H1 (cell line): ENCODE measurements at regions not wholly inside any gene's neighbourhood (a gene's known extent, or its start where the extent isn't known, plus 50 kb on each side); places are given as distances from the start of the nearest gene placed in this dataset.

Experiments
- CTCF ChIA-PET: fragments of 300-600 bp; sonication (Branson Sonifier 250); formaldehyde crosslinking; loops from one replicate; lab custom pipeline; 2021; ENCODE audit not compliant: partially characterized antibody; lab: Charles Lee
- POLR2A ChIA-PET: fragments of 300-600 bp; sonication (Branson Sonifier 250); formaldehyde crosslinking; loops from one replicate; lab custom pipeline; 2021; ENCODE audit warnings: inconsistent platforms; ENCODE audit not compliant: partially characterized antibody; lab: Charles Lee
- DNase-seq, 2 experiments: peaks; one replicate each; pipeline versions ENCODE4 v3.0.0 to v3.0.0-alpha.2; 2010 to 2022; ENCODE audit warnings: low spot score in 2 of 2, low read depth in 1 of 2, mixed read lengths in 1 of 2
- FAIRE-seq: peaks from 2 replicates; lab custom pipeline; 2011; peaks lifted over from hg19 to GRCh38; lab: Jason Lieb, UNC
- H2AFZ ChIP-seq: 2 replicates; pipeline ENCODE4 v1.8.1; 2012; ENCODE audit warnings: low read length, inconsistent platforms
- H2AK5ac ChIP-seq: 2 replicates; pipeline ENCODE4 v1.6.1; 2013; ENCODE audit warnings: low read depth, low read length
- H2BK120ac ChIP-seq: replicated peaks from 2 replicates; pipeline ENCODE3; 2013; ENCODE audit warnings: low read depth, low read length, inconsistent platforms
- H2BK12ac ChIP-seq: 2 replicates; pipeline ENCODE4 v1.6.1; 2013; ENCODE audit warnings: low read depth, low read length
- H2BK15ac ChIP-seq: 2 replicates; pipeline ENCODE4 v1.6.1; 2013; ENCODE audit warnings: low read length
- H2BK20ac ChIP-seq: 2 replicates; pipeline ENCODE4 v1.6.1; 2013; ENCODE audit warnings: low read length
- H2BK5ac ChIP-seq: 2 replicates; pipeline ENCODE4 v1.6.1; 2013; ENCODE audit warnings: low read depth, low read length
- H3K14ac ChIP-seq: 2 replicates; pipeline ENCODE4 v1.6.1; 2013; ENCODE audit warnings: inconsistent platforms; ENCODE audit not compliant: insufficient read length
- H3K18ac ChIP-seq: 2 replicates; pipeline ENCODE4 v1.6.1; 2013; ENCODE audit warnings: low read length; ENCODE audit errors: extremely low read depth
- H3K23ac ChIP-seq: 2 replicates; pipeline ENCODE4 v1.6.1; 2013; ENCODE audit warnings: inconsistent platforms; ENCODE audit not compliant: insufficient read length
- H3K23me2 ChIP-seq: 2 replicates; pipeline ENCODE4 v1.6.1; 2013; ENCODE audit warnings: low read depth, low read length
- H3K27ac ChIP-seq: 2 replicates; pipeline ENCODE4 v1.6.1; 2011; ENCODE audit warnings: low read depth, low read length, inconsistent platforms
- H3K27me3 ChIP-seq, 4 experiments: replicated peaks in 1 of 4; 1 replicate in 1 of 4; 2 replicates in 3 of 4; pipeline versions ENCODE4 v1.6.1 to v1.8.1; 2011 to 2013; ENCODE audit warnings: low read length in 3 of 4, mild to moderate bottlenecking in 3 of 4, inconsistent platforms in 2 of 4, mixed read lengths in 2 of 4, moderate library complexity in 1 of 4; ENCODE audit not compliant: control insufficient read depth in 3 of 4, insufficient read depth in 3 of 4; ENCODE audit errors: extremely low read depth in 1 of 4
- H3K36me3 ChIP-seq, 4 experiments: 2 replicates each; pipeline versions ENCODE4 v1.6.1 to v1.8.1; 2011 to 2013; ENCODE audit warnings: mild to moderate bottlenecking in 4 of 4, low read length in 3 of 4, moderate library complexity in 2 of 4, control low read depth in 1 of 4, inconsistent platforms in 1 of 4; ENCODE audit not compliant: insufficient read depth in 4 of 4, control insufficient read depth in 2 of 4
- H3K4ac ChIP-seq: replicated peaks from 2 replicates; pipeline ENCODE3; 2013; ENCODE audit warnings: low read length, low read depth, mixed read lengths, inconsistent platforms; ENCODE audit not compliant: insufficient read length
- H3K4me1 ChIP-seq, 4 experiments: replicated peaks in 1 of 4; 1 replicate in 1 of 4; 2 replicates in 3 of 4; pipeline versions ENCODE4 v1.6.1 to v1.8.1; 2011 to 2013; ENCODE audit warnings: low read length in 3 of 4, inconsistent platforms in 2 of 4, mixed read lengths in 1 of 4; ENCODE audit not compliant: insufficient read depth in 4 of 4, control insufficient read depth in 3 of 4
- H3K4me2 ChIP-seq, 2 experiments: 2 replicates each; pipeline versions ENCODE4 v1.6.1 to v1.8.1; 2011 to 2013; ENCODE audit warnings: low read depth in 2 of 2, low read length in 2 of 2, control low read depth in 1 of 2, inconsistent platforms in 1 of 2, mild to moderate bottlenecking in 1 of 2; ENCODE audit not compliant: insufficient read depth in 1 of 2
- H3K4me3 ChIP-seq, 4 experiments: fragments of 200-600, 300-600 bp in 1 of 4; sonication (generic), shearing (Covaris generic), sonication (Bioruptor Twin) in 1 of 4; 2 replicates each; pipeline versions ENCODE4 v1.5.1 to v1.8.1; 2011 to 2016; ENCODE audit warnings: low read length in 4 of 4, low read depth in 3 of 4, control low read depth in 2 of 4, inconsistent platforms in 2 of 4, mild to moderate bottlenecking in 2 of 4, mixed read lengths in 1 of 4, moderate library complexity in 1 of 4; ENCODE audit not compliant: insufficient read depth in 2 of 4; ENCODE audit errors: extremely low read depth in 1 of 4
- H3K56ac ChIP-seq: replicated peaks from 2 replicates; pipeline ENCODE3; 2013; ENCODE audit warnings: low read depth, mild to moderate bottlenecking, mixed read lengths, low read length, inconsistent platforms; ENCODE audit not compliant: insufficient read length
- H3K79me1 ChIP-seq: 2 replicates; pipeline ENCODE4 v1.6.1; 2013; ENCODE audit warnings: low read depth, low read length, control low read depth
- H3K79me2 ChIP-seq, 2 experiments: 2 replicates each; pipeline versions ENCODE4 v1.6.1 to v1.8.1; 2012 to 2013; ENCODE audit warnings: low read length in 2 of 2, mild to moderate bottlenecking in 2 of 2, inconsistent platforms in 1 of 2; ENCODE audit not compliant: insufficient read depth in 2 of 2, control insufficient read depth in 1 of 2
- H3K9ac ChIP-seq, 4 experiments: replicated peaks in 1 of 4; 1 replicate in 1 of 4; 2 replicates in 3 of 4; pipeline versions ENCODE4 v1.6.1 to v1.8.1; 2011 to 2013; ENCODE audit warnings: low read depth in 3 of 4, low read length in 3 of 4, control low read depth in 2 of 4, mild to moderate bottlenecking in 2 of 4, moderate library complexity in 2 of 4, inconsistent platforms in 1 of 4; ENCODE audit errors: extremely low read depth in 1 of 4
- H3K9me3 ChIP-seq, 2 experiments: 2 replicates each; pipeline versions ENCODE4 v1.6.1 to v1.8.1; 2012 to 2013; ENCODE audit warnings: mild to moderate bottlenecking in 2 of 2, moderate library complexity in 2 of 2, control low read depth in 1 of 2, inconsistent platforms in 1 of 2, low read depth in 1 of 2, low read length in 1 of 2, mixed read lengths in 1 of 2; ENCODE audit not compliant: insufficient read depth in 2 of 2
- H4K20me1 ChIP-seq, 2 experiments: replicated peaks in 1 of 2; 2 replicates each; pipeline versions ENCODE3 to v1.8.1; 2011 to 2013; ENCODE audit warnings: inconsistent platforms in 2 of 2, low read length in 2 of 2, mild to moderate bottlenecking in 1 of 2; ENCODE audit not compliant: insufficient read depth in 2 of 2, control insufficient read depth in 1 of 2
- H4K5ac ChIP-seq: 2 replicates; pipeline ENCODE4 v1.6.1; 2013; ENCODE audit warnings: low read length, low read depth, mixed read lengths, inconsistent platforms; ENCODE audit not compliant: insufficient read length
- H4K8ac ChIP-seq: 2 replicates; pipeline ENCODE4 v1.8.0; 2013; ENCODE audit warnings: mild to moderate bottlenecking, moderate library complexity, low read length, inconsistent platforms; ENCODE audit not compliant: insufficient read depth; ENCODE audit errors: extremely low read depth
- H4K91ac ChIP-seq: replicated peaks from 2 replicates; pipeline ENCODE3; 2013; ENCODE audit warnings: low read length, mixed read lengths, inconsistent platforms; ENCODE audit not compliant: insufficient read length
- EGR1 ChIP-seq: IDR thresholded peaks from 2 replicates; pipeline ENCODE4 v1.6.1; 2011; ENCODE audit warnings: low read depth, low read length, borderline replicate concordance
- JUN ChIP-seq: IDR thresholded peaks from 2 replicates; pipeline ENCODE4 v1.6.1; 2011; ENCODE audit warnings: low read depth, mild to moderate bottlenecking, improper control_type of control experiment, low read length
- SP2 ChIP-seq: IDR thresholded peaks from 2 replicates; pipeline ENCODE4 v1.6.1; 2012; ENCODE audit warnings: mild to moderate bottlenecking, low read length, inconsistent platforms
- SRF ChIP-seq: IDR thresholded peaks from 2 replicates; pipeline ENCODE4 v1.6.1; 2011; ENCODE audit warnings: mild to moderate bottlenecking, low read depth, low read length, moderate library complexity
- WGBS, 2 experiments: shearing (Covaris generic) in 1 of 2; methylation state at CpG; one replicate each; pipeline versions ENCODE4 v1.1.6 to v1.1.7; 2013 to 2015; ENCODE audit warnings: low lambda C conversion rate in 2 of 2, mixed read lengths in 2 of 2, inconsistent platforms in 1 of 2, low coverage in 1 of 2, missing lambda C conversion rate in 1 of 2; ENCODE audit not compliant: insufficient replicate concordance in 2 of 2, insufficient coverage in 1 of 2, insufficient read length in 1 of 2; ENCODE audit errors: extremely low coverage in 1 of 2, missing lambda C conversion rate in 1 of 2; 5-methylcytosine and 5-hydroxymethylcytosine counted together

GRCh38 chr19:23999821-24000610 lies 85.3 kb downstream of the ZNF726 start:
- H3K14ac ChIP-seq: no peak overlapping the region
- H2BK5ac ChIP-seq: no peak overlapping the region
- CTCF ChIA-PET: no interaction called here
- no peaks in the 10 kb centered on the region for H3K36me3 ChIP-seq
- POLR2A ChIA-PET: no interaction called here
- no peak overlapping the region for H4K5ac ChIP-seq
- H2AFZ ChIP-seq: no peak overlapping the region
- no peak overlapping the region for H2AK5ac ChIP-seq
- FAIRE-seq: no peak
- H3K56ac ChIP-seq: no peak overlapping the region
- no peak for DNase-seq
- no peak overlapping the region for H2BK20ac ChIP-seq
- H3K27ac ChIP-seq: no peak overlapping the region
- TF ChIP-seq SP2: no peak
- no peak for TF ChIP-seq SRF
- no peak for TF ChIP-seq JUN
- no peak for TF ChIP-seq EGR1
- no peak overlapping the region for H2BK120ac ChIP-seq
- no peak overlapping the region for H2BK12ac ChIP-seq
- peaks cover 86 to 88% of the 10 kb centered on the region in 2 experiments for H3K9me3 ChIP-seq
- H4K8ac ChIP-seq: no peak overlapping the region
- WGBS, 2 experiments: 76% methylated on average over 9 of the region's 9 CpGs; no CpG with 5 or more reads in 1 of the 2 experiments
- H3K4me2 ChIP-seq: no peak overlapping the region
- no peak overlapping the region for H3K4me3 ChIP-seq
- H3K4me1 ChIP-seq: no peaks in the 10 kb centered on the region
- no peak overlapping the region for H3K9ac ChIP-seq
- no peak overlapping the region for H3K18ac ChIP-seq
- no peaks in the 10 kb centered on the region for H3K79me2 ChIP-seq
- no peak overlapping the region for H2BK15ac ChIP-seq
- H3K27me3 ChIP-seq: no peaks in the 10 kb centered on the region
- H3K79me1 ChIP-seq: no peaks in the 10 kb centered on the region
- H3K23ac ChIP-seq: no peak overlapping the region
- no peaks in the 10 kb centered on the region for H3K23me2 ChIP-seq
- no peaks in the 10 kb centered on the region for H4K20me1 ChIP-seq
- H3K4ac ChIP-seq: no peak overlapping the region
- H4K91ac ChIP-seq: no peak overlapping the region
